ENCODE measurements at regions not wholly inside any gene's neighbourhood (a gene's known extent, or its start where the extent isn't known, plus 50 kb on each side); places are given as distances from the start of the nearest gene placed in this dataset.
"Not testable (repeated sequence)": the region's sequence is repeated elsewhere in the genome, so short reads cannot be mapped to it uniquely, and the experiment has no call there.

- Mint-ChIP-seq H3K4me3 (peak overlapping the region; percentile 70), H3K4me1 (peaks cover 44% of the 10 kb centered on the region), H3K9me3 (peaks cover 4% of the 10 kb centered on the region), H3K27me3 (peaks cover 92% of the 10 kb centered on the region), H3K27ac (no peak overlapping the region), H3K36me3 (peaks cover 11% of the 10 kb centered on the region)
- DNase-seq, result no peak
- CTCF ChIA-PET, result no interaction called here
Observed at GRCh38 chr1:147078606-147079399, 93.5 kb downstream of the PRKAB2 start.

GRCh38 chr1:147077936-147078605 is 94.2 kb downstream of the PRKAB2 start:
- Mint-ChIP-seq H3K9me3 (peaks cover 4% of the 10 kb centered on the region), H3K4me1 (peaks cover 44% of the 10 kb centered on the region), H3K27ac (no peak overlapping the region), H3K27me3 (peaks cover 92% of the 10 kb centered on the region), H3K4me3 (no peak overlapping the region), H3K36me3 (peaks cover 8% of the 10 kb centered on the region)
- no peak for DNase-seq
- CTCF ChIA-PET, result no interaction called here

GRCh38 chr1:147077523-147077922 is 94.7 kb downstream of the PRKAB2 start:
- peaks cover 47% of the 10 kb centered on the region for H3K4me1 Mint-ChIP-seq
- no peak overlapping the region for H3K27ac Mint-ChIP-seq

GRCh38 chr1:147077081-147077480 is 95.2 kb downstream of the PRKAB2 start:
- CTCF ChIA-PET, result no interaction called here
- Mint-ChIP-seq H3K9me3 (peaks cover 4% of the 10 kb centered on the region), H3K4me1 (peaks cover 45% of the 10 kb centered on the region), H3K4me3 (no peak overlapping the region), H3K36me3 (peaks cover 8% of the 10 kb centered on the region), H3K27me3 (peaks cover 92% of the 10 kb centered on the region), H3K27ac (no peak overlapping the region)
- DNase-seq, result no peak

More at GRCh38 chr1:147077523-147077922, 94.7 kb downstream of the PRKAB2 start:
- Mint-ChIP-seq H3K27me3 (peaks cover 92% of the 10 kb centered on the region), H3K36me3 (peaks cover 8% of the 10 kb centered on the region), H3K4me3 (no peak overlapping the region), H3K9me3 (peaks cover 4% of the 10 kb centered on the region)
- CTCF ChIA-PET, result no interaction called here
- DNase-seq, result no peak

GRCh38 chr1:147076442-147076841 is 95.8 kb downstream of the PRKAB2 start:
- Mint-ChIP-seq H3K9me3 (peaks cover 4% of the 10 kb centered on the region), H3K27me3 (peaks cover 96% of the 10 kb centered on the region), H3K36me3 (peaks cover 8% of the 10 kb centered on the region), H3K4me1 (peaks cover 49% of the 10 kb centered on the region), H3K4me3 (no peak overlapping the region), H3K27ac (no peak overlapping the region)
- DNase-seq, result no peak
- CTCF ChIA-PET, result no interaction called here

GRCh38 chr1:147072482-147073432 is 99.5 kb downstream of the PRKAB2 start:
- Mint-ChIP-seq H3K4me1 (peaks cover 36% of the 10 kb centered on the region), H3K27ac (no peak overlapping the region), H3K36me3 (peaks cover 4% of the 10 kb centered on the region), H3K4me3 (peak overlapping the region; percentile 64), H3K27me3 (peaks cover 64% of the 10 kb centered on the region), H3K9me3 (peaks cover 5% of the 10 kb centered on the region)
- CTCF ChIA-PET, result no interaction called here
- DNase-seq, result peak; percentile 49

GRCh38 chr1:147071142-147071541 is 101.1 kb downstream of the PRKAB2 start:
- DNase-seq, result no peak
- H3K27me3 Mint-ChIP-seq, result peaks cover 48% of the 10 kb centered on the region
- H3K36me3 Mint-ChIP-seq, result peaks cover 6% of the 10 kb centered on the region

GRCh38 chr1:147062956-147063355 is 109.3 kb downstream of the PRKAB2 start:
- CTCF ChIA-PET, result no interaction called here
- peaks cover 23% of the 10 kb centered on the region for H3K27me3 Mint-ChIP-seq
- DNase-seq, result no peak
- H3K4me3 Mint-ChIP-seq, result no peak overlapping the region
- peaks cover 2% of the 10 kb centered on the region for H3K36me3 Mint-ChIP-seq
- H3K27ac Mint-ChIP-seq, result no peak overlapping the region
- H3K4me1 Mint-ChIP-seq, result no peaks in the 10 kb centered on the region
- peaks cover 24% of the 10 kb centered on the region for H3K9me3 Mint-ChIP-seq

More at GRCh38 chr1:147071142-147071541, 101.1 kb downstream of the PRKAB2 start:
- H3K4me3 Mint-ChIP-seq, result no peak overlapping the region
- CTCF ChIA-PET, result no interaction called here
- peaks cover 4% of the 10 kb centered on the region for H3K9me3 Mint-ChIP-seq
- peaks cover 36% of the 10 kb centered on the region for H3K4me1 Mint-ChIP-seq
- no peak overlapping the region for H3K27ac Mint-ChIP-seq

- H3K4me3 Mint-ChIP-seq, CTCF ChIA-PET, DNase-seq, H3K27ac Mint-ChIP-seq, H3K4me1 Mint-ChIP-seq, H3K36me3 Mint-ChIP-seq: not testable (repeated sequence)
- Mint-ChIP-seq H3K27me3 (peaks cover 23% of the 10 kb centered on the region), H3K9me3 (peaks cover 30% of the 10 kb centered on the region)
Observed at GRCh38 chr1:147061880-147062279, 110.4 kb downstream of the PRKAB2 start.

- peaks cover 6% of the 10 kb centered on the region for H3K4me1 Mint-ChIP-seq
- peaks cover 5% of the 10 kb centered on the region for H3K36me3 Mint-ChIP-seq
- peaks cover 5% of the 10 kb centered on the region for H3K27me3 Mint-ChIP-seq
- H3K27ac Mint-ChIP-seq, result no peak overlapping the region
- CTCF ChIA-PET, result no interaction called here
- H3K9me3 Mint-ChIP-seq, result peaks cover 10% of the 10 kb centered on the region
- no peak overlapping the region for H3K4me3 Mint-ChIP-seq
- DNase-seq, result no peak
Observed at GRCh38 chr1:147053269-147053668, 115.1 kb downstream of the NBPF12 start.

GRCh38 chr1:147052677-147053076 is 114.6 kb downstream of the NBPF12 start:
- peaks cover 5% of the 10 kb centered on the region for H3K36me3 Mint-ChIP-seq
- no peak overlapping the region for H3K4me3 Mint-ChIP-seq
- H3K27me3 Mint-ChIP-seq, result peaks cover 5% of the 10 kb centered on the region
- CTCF ChIA-PET, result no interaction called here
- H3K27ac Mint-ChIP-seq, result no peak overlapping the region
- H3K9me3 Mint-ChIP-seq, result peaks cover 7% of the 10 kb centered on the region
- peaks cover 9% of the 10 kb centered on the region for H3K4me1 Mint-ChIP-seq
- no peak for DNase-seq

GRCh38 chr1:147052143-147052542 is 114.0 kb downstream of the NBPF12 start:
- no peak for DNase-seq

GRCh38 chr1:147051136-147051535 is 113.0 kb downstream of the NBPF12 start:
- no peak overlapping the region for H3K27ac Mint-ChIP-seq
- CTCF ChIA-PET, result no interaction called here

More at GRCh38 chr1:147052143-147052542, 114.0 kb downstream of the NBPF12 start:
- H3K27me3 Mint-ChIP-seq, result peaks cover 5% of the 10 kb centered on the region
- peaks cover 5% of the 10 kb centered on the region for H3K36me3 Mint-ChIP-seq
- H3K4me3 Mint-ChIP-seq, result no peak overlapping the region
- CTCF ChIA-PET, result no interaction called here
- H3K9me3 Mint-ChIP-seq, result peaks cover 4% of the 10 kb centered on the region
- no peak overlapping the region for H3K27ac Mint-ChIP-seq
- peaks cover 12% of the 10 kb centered on the region for H3K4me1 Mint-ChIP-seq

GRCh38 chr1:147050654-147051053 is 112.5 kb downstream of the NBPF12 start:
- CTCF ChIA-PET, result no interaction called here
- Mint-ChIP-seq H3K4me1 (peaks cover 26% of the 10 kb centered on the region), H3K27me3 (peaks cover 5% of the 10 kb centered on the region), H3K4me3 (no peak overlapping the region), H3K36me3 (peaks cover 5% of the 10 kb centered on the region), H3K27ac (no peak overlapping the region), H3K9me3 (peaks cover 4% of the 10 kb centered on the region)
- no peak for DNase-seq

More at GRCh38 chr1:147051136-147051535, 113.0 kb downstream of the NBPF12 start:
- Mint-ChIP-seq H3K9me3 (peaks cover 4% of the 10 kb centered on the region), H3K36me3 (peaks cover 5% of the 10 kb centered on the region), H3K4me1 (peaks cover 22% of the 10 kb centered on the region), H3K27me3 (peaks cover 5% of the 10 kb centered on the region), H3K4me3 (no peak overlapping the region)
- no peak for DNase-seq
